Keratinocyte (primary cell): ENCODE measurements at regions not wholly inside any gene's neighbourhood (a gene's known extent, or its start where the extent isn't known, plus 50 kb on each side); places are given as distances from the start of the nearest gene placed in this dataset.

Experiments
- DNase-seq: peaks from one replicate; pipeline ENCODE4 v3.0.0-alpha.2; 2011; ENCODE audit warnings: low read depth, missing footprints, low spot score
- FAIRE-seq: peaks from 2 replicates; lab custom pipeline; 2011; peaks lifted over from hg19 to GRCh38; lab: Jason Lieb, UNC
- H2AFZ ChIP-seq: 2 replicates; pipeline ENCODE4 v1.6.0; 2012; ENCODE audit warnings: low read length, control low read depth, inconsistent platforms; ENCODE audit not compliant: control insufficient read depth
- H3K27ac ChIP-seq: 2 replicates; pipeline ENCODE4 v1.5.1; 2011; ENCODE audit warnings: low read length; ENCODE audit not compliant: control insufficient read depth, insufficient read depth
- H3K27me3 ChIP-seq: 3 replicates; pipeline ENCODE4 v1.6.0; 2011; ENCODE audit warnings: low read length; ENCODE audit not compliant: control insufficient read depth, insufficient read depth; ENCODE audit errors: extremely low read depth
- H3K36me3 ChIP-seq, 2 experiments: 2 replicates in 1 of 2; 3 replicates in 1 of 2; pipeline ENCODE4 v1.5.1; 2011; ENCODE audit warnings: low read length in 2 of 2, mild to moderate bottlenecking in 1 of 2; ENCODE audit not compliant: control insufficient read depth in 2 of 2, insufficient read depth in 2 of 2; ENCODE audit errors: extremely low read depth in 1 of 2
- H3K4me1 ChIP-seq: 3 replicates; pipeline ENCODE4 v1.5.1; 2011; ENCODE audit warnings: low read length; ENCODE audit not compliant: control insufficient read depth, insufficient read depth; ENCODE audit errors: extremely low read depth
- H3K4me2 ChIP-seq: 3 replicates; pipeline ENCODE4 v1.6.0; 2011; ENCODE audit warnings: low read depth, low read length; ENCODE audit not compliant: control insufficient read depth, insufficient read depth; ENCODE audit errors: extremely low read depth
- H3K4me3 ChIP-seq, 3 experiments: fragments of 200-600 bp in 1 of 3; sonication (generic) in 1 of 3; 2 replicates in 2 of 3; 3 replicates in 1 of 3; pipeline ENCODE4 v1.5.1; 2011 to 2016; ENCODE audit warnings: low read length in 3 of 3, mild to moderate bottlenecking in 3 of 3, control low read depth in 2 of 3, inconsistent platforms in 1 of 3, low read depth in 1 of 3, mixed read lengths in 1 of 3, mixed run types in 1 of 3, moderate library complexity in 1 of 3; ENCODE audit not compliant: control insufficient read depth in 2 of 3, insufficient read depth in 2 of 3; ENCODE audit errors: extremely low read depth in 1 of 3
- H3K79me2 ChIP-seq: 2 replicates; pipeline ENCODE4 v1.6.0; 2012; ENCODE audit warnings: low read length; ENCODE audit not compliant: control insufficient read depth, insufficient read depth
- H3K9ac ChIP-seq: 3 replicates; pipeline ENCODE4 v1.6.0; 2011; ENCODE audit warnings: low read length; ENCODE audit not compliant: control insufficient read depth, insufficient read depth; ENCODE audit errors: extremely low read depth
- H3K9me1 ChIP-seq: 3 replicates; pipeline ENCODE4 v1.6.0; 2011; ENCODE audit warnings: low read length; ENCODE audit not compliant: control insufficient read depth, insufficient read depth; ENCODE audit errors: extremely low read depth
- H3K9me3 ChIP-seq: 2 replicates; pipeline ENCODE4 v1.5.1; 2012; ENCODE audit warnings: low read depth, low read length; ENCODE audit not compliant: control insufficient read depth
- H4K20me1 ChIP-seq: 3 replicates; pipeline ENCODE4 v1.6.0; 2011; ENCODE audit warnings: low read length; ENCODE audit not compliant: control insufficient read depth, insufficient read depth; ENCODE audit errors: extremely low read depth
- CTCF ChIP-seq, 3 experiments: IDR thresholded peaks in 1 of 3; conservative IDR thresholded peaks in 1 of 3; optimal IDR thresholded peaks in 1 of 3; 2 replicates in 2 of 3; 3 replicates in 1 of 3; pipeline versions ENCODE3 to v1.5.1; 2011; ENCODE audit warnings: low read length in 3 of 3, mild to moderate bottlenecking in 3 of 3, moderate library complexity in 2 of 3, control low read depth in 1 of 3, inconsistent platforms in 1 of 3; ENCODE audit not compliant: insufficient read depth in 2 of 3; ENCODE audit errors: extremely low read depth in 1 of 3
- EZH2 ChIP-seq: IDR thresholded peaks from one replicate; pipeline ENCODE4 v1.6.1; 2012; ENCODE audit warnings: inconsistent platforms, mild to moderate bottlenecking, low read length, moderate library complexity
- dilution Hi-C: fragments of 300-500 bp; cut with MboI; formaldehyde crosslinking; loops from one replicate; pipeline ENCODE4 v1.7.0; 2020; ENCODE audit warnings: low sequenced_read_pairs; ENCODE audit not compliant: extremely low pct_ligation_motif_present

GRCh38 chr1:98322966-98323365 is 338.6 kb upstream of the SNX7 start:
- H3K4me2 ChIP-seq = peak overlapping the region; percentile 84
- peak overlapping the region; percentile 92 for H3K27ac ChIP-seq
- no peaks in the 10 kb centered on the region for H4K20me1 ChIP-seq
- H3K4me1 ChIP-seq = peaks cover 64% of the 10 kb centered on the region
- no peak for FAIRE-seq
- TF ChIP-seq CTCF (optimal IDR thresholded peaks at IDR 0.05 in 1 of 3, IDR thresholded peaks at IDR 0.05 in 1 of 3, conservative IDR thresholded peaks at IDR 0.05 in 1 of 3; ENCODE audit: extremely low read depth in 1 of 3, insufficient read depth in 2 of 3, low read length in 3 of 3) (no peak), EZH2 (no peak)
- dilution Hi-C loops = no loop called here
- no peaks in the 10 kb centered on the region for H3K79me2 ChIP-seq
- DNase-seq = no peak
- H3K36me3 ChIP-seq = no peaks in the 10 kb centered on the region
- H3K4me3 ChIP-seq = peak overlapping the region in 1 of 3 experiments; percentile 33
- H3K9ac ChIP-seq = peak overlapping the region; percentile 65
- no peaks in the 10 kb centered on the region for H3K27me3 ChIP-seq
- no peaks in the 10 kb centered on the region for H3K9me1 ChIP-seq
- no peak overlapping the region for H2AFZ ChIP-seq
- no peaks in the 10 kb centered on the region for H3K9me3 ChIP-seq

GRCh38 chr1:98322086-98322485 is 339.4 kb upstream of the SNX7 start:
- dilution Hi-C loops = no loop called here

More at GRCh38 chr1:98322086-98322485, 339.4 kb upstream of the SNX7 start:
- peaks cover 55% of the 10 kb centered on the region for H3K4me1 ChIP-seq
- no peak overlapping the region for H3K4me3 ChIP-seq
- no peaks in the 10 kb centered on the region for H3K9me3 ChIP-seq
- TF ChIP-seq CTCF (optimal IDR thresholded peaks at IDR 0.05 in 1 of 3, IDR thresholded peaks at IDR 0.05 in 1 of 3, conservative IDR thresholded peaks at IDR 0.05 in 1 of 3; ENCODE audit: extremely low read depth in 1 of 3, insufficient read depth in 2 of 3, low read length in 3 of 3) = no peak
- TF ChIP-seq EZH2 = no peak
- no peaks in the 10 kb centered on the region for H3K36me3 ChIP-seq
- H3K27me3 ChIP-seq = no peaks in the 10 kb centered on the region
- no peaks in the 10 kb centered on the region for H4K20me1 ChIP-seq
- no peaks in the 10 kb centered on the region for H3K9me1 ChIP-seq
- no peak overlapping the region for H3K9ac ChIP-seq
- H2AFZ ChIP-seq = peak overlapping the region; percentile 57
- H3K79me2 ChIP-seq = no peaks in the 10 kb centered on the region
- DNase-seq (no peak), FAIRE-seq (peak; percentile 26)
- peak overlapping the region; percentile 92 for H3K27ac ChIP-seq
- H3K4me2 ChIP-seq = peak overlapping the region; percentile 18
